ENCODE measurements at regions not wholly inside any gene's neighbourhood (a gene's known extent, or its start where the extent isn't known, plus 50 kb on each side); places are given as distances from the start of the nearest gene placed in this dataset.

GRCh38 chr2:8149985-8150539 lies 531.8 kb upstream of the ID2 start:
- DNase-seq = peak; percentile 30
- Mint-ChIP-seq H3K27me3 (ENCODE audit: insufficient read depth) (no peaks in the 10 kb centered on the region), H3K9me3 (no peaks in the 10 kb centered on the region), H3K4me1 (ENCODE audit: low read depth) (peaks cover 68% of the 10 kb centered on the region), H3K27ac (peak overlapping the region; percentile 33), H3K4me3 (no peak overlapping the region), H3K36me3 (ENCODE audit: low read depth) (peaks cover 6% of the 10 kb centered on the region; the same call in 1 of the 2 replicates)
- no peak for TF ChIP-seq CTCF (IDR thresholded peaks at IDR 0.05)

- no peak overlapping the region for H3K27ac Mint-ChIP-seq
- no peak for DNase-seq
- no peak overlapping the region for H3K4me3 Mint-ChIP-seq
- H3K36me3 Mint-ChIP-seq (ENCODE audit: low read depth) = peaks cover 10% of the 10 kb centered on the region
- H3K4me1 Mint-ChIP-seq (ENCODE audit: low read depth) = peaks cover 59% of the 10 kb centered on the region
- no peaks in the 10 kb centered on the region for H3K27me3 Mint-ChIP-seq (ENCODE audit: insufficient read depth)
- no peaks in the 10 kb centered on the region for H3K9me3 Mint-ChIP-seq
- TF ChIP-seq CTCF (IDR thresholded peaks at IDR 0.05) = no peak
These were observed 530.0 kb upstream of the ID2 start for GRCh38 chr2:8151888-8152287.

GRCh38 chr2:8152392-8153257 lies 529.2 kb upstream of the ID2 start:
- Mint-ChIP-seq H3K27ac (no peak overlapping the region), H3K4me1 (ENCODE audit: low read depth) (peaks cover 57% of the 10 kb centered on the region), H3K4me3 (no peak overlapping the region), H3K36me3 (ENCODE audit: low read depth) (peaks cover 10% of the 10 kb centered on the region), H3K27me3 (ENCODE audit: insufficient read depth) (no peaks in the 10 kb centered on the region), H3K9me3 (no peaks in the 10 kb centered on the region)
- no peak for TF ChIP-seq CTCF (IDR thresholded peaks at IDR 0.05)
- DNase-seq = no peak

- DNase-seq = no peak
- TF ChIP-seq CTCF (IDR thresholded peaks at IDR 0.05) = no peak
- H3K4me3 Mint-ChIP-seq = no peak overlapping the region
- no peaks in the 10 kb centered on the region for H3K27me3 Mint-ChIP-seq (ENCODE audit: insufficient read depth)
- peaks cover 10% of the 10 kb centered on the region for H3K36me3 Mint-ChIP-seq (ENCODE audit: low read depth)
- no peaks in the 10 kb centered on the region for H3K9me3 Mint-ChIP-seq
- no peak overlapping the region for H3K27ac Mint-ChIP-seq
- H3K4me1 Mint-ChIP-seq (ENCODE audit: low read depth) = peaks cover 50% of the 10 kb centered on the region
These were observed 528.6 kb upstream of the ID2 start for GRCh38 chr2:8153258-8153718.

GRCh38 chr2:8154270-8154669 lies 527.6 kb upstream of the ID2 start:
- Mint-ChIP-seq H3K4me1 (ENCODE audit: low read depth) (peaks cover 41% of the 10 kb centered on the region), H3K27me3 (ENCODE audit: insufficient read depth) (no peaks in the 10 kb centered on the region), H3K4me3 (no peak overlapping the region), H3K27ac (peak overlapping the region; percentile 67), H3K9me3 (no peaks in the 10 kb centered on the region), H3K36me3 (ENCODE audit: low read depth) (peaks cover 10% of the 10 kb centered on the region)
- no peak for TF ChIP-seq CTCF (IDR thresholded peaks at IDR 0.05)
- DNase-seq = no peak

Data from HFFc6 (cell line).